Smooth muscle cell (in vitro differentiated cells): ENCODE measurements at regions not wholly inside any gene's neighbourhood (a gene's known extent, or its start where the extent isn't known, plus 50 kb on each side); places are given as distances from the start of the nearest gene placed in this dataset.
"Not testable (repeated sequence)": the region's sequence is repeated elsewhere in the genome, so short reads cannot be mapped to it uniquely, and the experiment has no call there.

Experiments used
- DNase-seq: peaks from one replicate; lab custom pipeline; 2025; ENCODE audit not compliant: unreplicated experiment; lab: John Stamatoyannopoulos, UW
- H2AFZ ChIP-seq: fragments of 200-600 bp; sonication (generic); 2 replicates; pipeline ENCODE4 v1.6.0; 2016; ENCODE audit warnings: antibody characterized with exemption, low read depth, mild to moderate bottlenecking
- H3F3A ChIP-seq: fragments of 200-600 bp; sonication (generic); 2 replicates; pipeline ENCODE4 v1.6.0; 2017; ENCODE audit warnings: antibody characterized with exemption, low read depth
- H3K27ac ChIP-seq: fragments of 200-600 bp; sonication (generic); 2 replicates; pipeline ENCODE4 v1.5.1; 2016; ENCODE audit warnings: low read depth, mild to moderate bottlenecking
- H3K27me3 ChIP-seq: fragments of 200-600 bp; sonication (generic); 2 replicates; pipeline ENCODE4 v1.6.1; 2016; ENCODE audit warnings: low read depth, mild to moderate bottlenecking
- H3K36me3 ChIP-seq: fragments of 200-600 bp; sonication (generic); 2 replicates; pipeline ENCODE4 v1.5.1; 2016; ENCODE audit warnings: low read depth
- H3K4me1 ChIP-seq: fragments of 200-600 bp; sonication (generic); 2 replicates; pipeline ENCODE4 v1.5.1; 2016; ENCODE audit warnings: low read depth
- H3K4me2 ChIP-seq: fragments of 200-600 bp; sonication (generic); 2 replicates; pipeline ENCODE4 v1.6.0; 2016; ENCODE audit warnings: mild to moderate bottlenecking
- H3K4me3 ChIP-seq: fragments of 200-600 bp; sonication (generic); 2 replicates; pipeline ENCODE4 v1.5.1; 2016; ENCODE audit warnings: mild to moderate bottlenecking
- H3K79me2 ChIP-seq: fragments of 200-600 bp; sonication (generic); 2 replicates; pipeline ENCODE4 v1.6.0; 2016; ENCODE audit warnings: low read depth, mild to moderate bottlenecking
- H3K9ac ChIP-seq: fragments of 200-600 bp; sonication (generic); 2 replicates; pipeline ENCODE4 v1.6.0; 2016; ENCODE audit warnings: low read depth
- H3K9me3 ChIP-seq: fragments of 200-600 bp; sonication (generic); replicated peaks from 2 replicates; pipeline ENCODE4 v1.5.1; 2016; ENCODE audit warnings: low read depth
- H4K20me1 ChIP-seq: fragments of 200-600 bp; sonication (generic); 2 replicates; pipeline ENCODE4 v1.6.0; 2016; ENCODE audit warnings: low read depth
- WGBS: methylation state at CpG from one replicate; pipeline ENCODE4 v1.1.7; 2016; ENCODE audit warnings: low lambda C conversion rate; 5-methylcytosine and 5-hydroxymethylcytosine counted together
- TF ChIP-seq, protein P1 (sequence below): fragments of 200-600 bp; sonication (generic); IDR thresholded peaks from 2 replicates; pipeline ENCODE4 v1.5.1; 2017; ENCODE audit warnings: borderline replicate concordance, mild to moderate bottlenecking, antibody characterized with exemption; ENCODE audit not compliant: insufficient read depth, poor library complexity, severe bottlenecking

DNA sequence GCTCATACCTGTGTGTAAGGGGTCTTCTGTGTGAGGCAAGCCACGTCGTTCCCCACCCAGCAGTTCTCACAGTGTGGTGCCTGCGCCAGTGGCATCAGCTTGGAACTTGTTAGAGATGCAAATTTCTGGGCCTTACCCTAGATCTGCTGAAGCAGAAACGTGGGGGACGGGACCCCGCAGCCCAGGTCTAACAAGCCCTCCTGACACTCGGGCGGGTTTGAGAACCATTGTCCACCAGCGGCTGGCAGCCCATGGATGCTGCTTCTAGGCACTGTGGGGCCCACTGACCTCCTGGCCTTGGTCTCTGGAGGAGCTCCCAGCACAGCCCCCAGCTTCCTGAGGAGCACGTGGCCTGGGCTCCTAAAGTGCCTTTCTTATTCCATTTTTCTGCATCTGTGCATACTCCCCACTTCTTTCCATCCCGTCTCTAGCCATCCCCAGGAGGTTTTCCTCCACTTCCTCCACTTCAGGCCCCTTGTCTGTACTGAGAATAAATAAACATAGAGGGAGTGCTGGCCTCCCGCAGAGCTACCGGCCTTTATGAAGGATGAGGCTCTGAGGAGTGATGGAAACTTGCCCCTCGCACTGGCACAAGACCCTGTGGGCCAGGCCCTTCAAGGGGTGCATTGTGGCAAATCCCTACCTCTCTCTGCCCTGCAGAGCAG is 94.3 kb downstream of the GALR1 start:
- Histone ChIP-seq H3K79me2 (no peaks in the 10 kb centered on the region), H3K9ac (no peak overlapping the region), H2AFZ (no peak overlapping the region), H3K27me3 (no peaks in the 10 kb centered on the region), H3K9me3 (no peaks in the 10 kb centered on the region), H3K27ac (no peak overlapping the region), H3K4me3 (no peak overlapping the region), H3K36me3 (no peaks in the 10 kb centered on the region), H3K4me1 (no peaks in the 10 kb centered on the region), H3F3A (no peaks in the 10 kb centered on the region), H3K4me2 (no peak overlapping the region), H4K20me1 (no peaks in the 10 kb centered on the region)
- TF ChIP-seq, protein P1, sequence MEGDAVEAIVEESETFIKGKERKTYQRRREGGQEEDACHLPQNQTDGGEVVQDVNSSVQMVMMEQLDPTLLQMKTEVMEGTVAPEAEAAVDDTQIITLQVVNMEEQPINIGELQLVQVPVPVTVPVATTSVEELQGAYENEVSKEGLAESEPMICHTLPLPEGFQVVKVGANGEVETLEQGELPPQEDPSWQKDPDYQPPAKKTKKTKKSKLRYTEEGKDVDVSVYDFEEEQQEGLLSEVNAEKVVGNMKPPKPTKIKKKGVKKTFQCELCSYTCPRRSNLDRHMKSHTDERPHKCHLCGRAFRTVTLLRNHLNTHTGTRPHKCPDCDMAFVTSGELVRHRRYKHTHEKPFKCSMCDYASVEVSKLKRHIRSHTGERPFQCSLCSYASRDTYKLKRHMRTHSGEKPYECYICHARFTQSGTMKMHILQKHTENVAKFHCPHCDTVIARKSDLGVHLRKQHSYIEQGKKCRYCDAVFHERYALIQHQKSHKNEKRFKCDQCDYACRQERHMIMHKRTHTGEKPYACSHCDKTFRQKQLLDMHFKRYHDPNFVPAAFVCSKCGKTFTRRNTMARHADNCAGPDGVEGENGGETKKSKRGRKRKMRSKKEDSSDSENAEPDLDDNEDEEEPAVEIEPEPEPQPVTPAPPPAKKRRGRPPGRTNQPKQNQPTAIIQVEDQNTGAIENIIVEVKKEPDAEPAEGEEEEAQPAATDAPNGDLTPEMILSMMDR = no peak
- no peak for DNase-seq
- 81% methylated on average over 14 of the region's 14 CpGs for WGBS

DNA sequence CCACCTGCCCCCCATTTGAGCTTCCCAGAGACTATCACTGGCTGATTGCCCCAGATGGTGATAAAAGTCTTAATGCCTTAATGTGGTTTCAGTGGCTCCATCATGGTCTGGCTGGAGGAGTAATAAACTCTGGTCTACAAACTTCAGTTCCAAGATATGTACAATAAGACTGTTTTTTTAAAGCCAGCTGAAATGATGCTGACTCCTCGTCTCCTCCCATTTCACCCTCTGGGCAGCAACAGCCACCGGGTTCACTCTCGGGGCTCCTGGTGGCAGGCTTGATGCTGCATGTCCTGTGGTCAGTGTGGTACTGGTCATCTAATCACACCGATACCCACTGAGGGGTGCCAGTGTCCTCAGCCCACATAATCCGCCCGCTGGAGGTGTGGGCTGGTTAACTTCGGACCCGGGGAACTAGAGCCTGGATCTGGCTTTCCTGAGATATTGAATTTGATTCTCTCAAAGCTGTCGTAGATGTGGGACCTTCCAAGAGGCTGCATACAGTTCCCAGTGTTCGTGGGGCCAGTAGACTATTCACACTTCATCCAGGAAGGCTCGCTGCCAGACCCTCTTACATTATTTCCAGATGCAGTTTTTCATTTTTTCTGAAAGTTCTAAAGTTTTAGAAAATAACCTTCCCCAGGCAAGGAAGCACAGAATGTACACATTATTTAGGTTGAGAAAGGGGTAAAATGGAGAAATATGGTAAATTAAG is 95.3 kb downstream of the GALR1 start:
- no peak overlapping the region for H2AFZ ChIP-seq

DNA sequence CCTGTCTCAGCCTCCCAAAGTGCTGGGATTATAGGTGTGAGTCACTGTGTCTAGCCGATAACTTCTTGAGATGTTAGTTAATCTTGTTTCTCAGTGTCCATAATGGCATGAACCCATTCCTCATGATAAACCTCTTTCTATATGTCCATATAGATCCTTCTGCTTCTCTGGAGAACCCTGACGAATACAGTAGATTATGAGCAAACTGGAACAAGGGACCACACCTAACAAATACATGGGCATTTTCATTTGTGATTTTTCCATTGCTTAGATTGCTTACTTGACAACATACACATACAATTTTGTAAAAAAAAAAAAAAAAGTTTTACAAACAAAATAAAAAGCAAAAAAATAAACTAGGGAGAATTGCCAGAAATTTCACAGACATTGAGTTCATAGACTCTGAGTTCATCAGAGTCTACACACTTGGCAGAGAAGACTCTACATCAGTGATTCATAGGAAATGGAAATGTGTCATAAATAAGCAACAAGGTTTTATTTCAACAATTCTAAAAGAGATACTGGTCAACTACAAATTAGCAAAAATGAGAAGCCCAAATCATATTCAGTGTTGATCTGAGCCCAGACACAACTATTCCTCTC is 96.7 kb downstream of the GALR1 start:
- H3K27me3 ChIP-seq = no peaks in the 10 kb centered on the region
- WGBS = 80% methylated on average over 2 of the region's 2 CpGs
- DNase-seq = no peak

More for the DNA sequence above, 95.3 kb downstream of the GALR1 start:
- Histone ChIP-seq H3K27ac (no peak overlapping the region), H4K20me1 (no peaks in the 10 kb centered on the region), H3K79me2 (no peaks in the 10 kb centered on the region), H3K4me2 (no peak overlapping the region), H3K4me3 (no peak overlapping the region), H3K4me1 (no peaks in the 10 kb centered on the region), H3K27me3 (no peaks in the 10 kb centered on the region), H3K36me3 (no peaks in the 10 kb centered on the region), H3K9me3 (no peaks in the 10 kb centered on the region), H3K9ac (no peak overlapping the region), H3F3A (no peaks in the 10 kb centered on the region)
- WGBS = 89% methylated on average over 11 of the region's 11 CpGs
- TF ChIP-seq, protein P1 = no peak
- DNase-seq = no peak

DNA sequence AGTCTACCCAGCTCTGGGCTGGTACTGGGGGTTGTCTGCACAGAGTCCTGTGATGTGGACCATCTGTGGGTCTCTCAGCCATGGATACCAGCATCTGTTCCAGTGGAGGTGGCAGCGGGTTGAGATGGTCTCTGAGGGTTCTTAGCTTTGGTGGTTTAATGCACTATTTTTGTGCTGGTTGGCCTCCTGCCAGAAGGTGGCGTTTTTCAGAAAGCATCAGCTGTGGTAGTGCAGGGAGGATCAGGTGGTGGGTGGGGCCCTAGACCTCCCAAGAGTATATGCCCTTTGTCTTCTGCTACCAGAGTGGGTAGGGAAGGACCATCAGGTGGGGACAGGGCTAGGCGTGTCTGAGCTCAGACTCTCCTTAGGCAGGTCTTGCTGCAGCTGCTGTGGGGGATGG is 103.7 kb downstream of the GALR1 start:
- not testable (repeated sequence) for H3K4me2 ChIP-seq, H2AFZ ChIP-seq, H3K27ac ChIP-seq, DNase-seq, H3K9ac ChIP-seq, H3K27me3 ChIP-seq, H4K20me1 ChIP-seq, H3K9me3 ChIP-seq, H3K36me3 ChIP-seq, H3K4me3 ChIP-seq, H3K79me2 ChIP-seq, H3K4me1 ChIP-seq, H3F3A ChIP-seq
- 74% methylated on average over 3 of the region's 3 CpGs for WGBS

More for the DNA sequence above, 96.7 kb downstream of the GALR1 start:
- H3K36me3 ChIP-seq = no peaks in the 10 kb centered on the region
- H3K4me1 ChIP-seq = no peaks in the 10 kb centered on the region
- H3K9me3 ChIP-seq = no peaks in the 10 kb centered on the region
- H3F3A ChIP-seq = no peaks in the 10 kb centered on the region
- no peaks in the 10 kb centered on the region for H3K79me2 ChIP-seq
- no peak overlapping the region for H3K27ac ChIP-seq
- no peak overlapping the region for H2AFZ ChIP-seq
- TF ChIP-seq, protein P1 = no peak
- H4K20me1 ChIP-seq = no peaks in the 10 kb centered on the region
- no peak overlapping the region for H3K9ac ChIP-seq
- no peak overlapping the region for H3K4me2 ChIP-seq
- H3K4me3 ChIP-seq = no peak overlapping the region
